Thyroid gland (tissue), 4 donors: ENCODE measurements at regions not wholly inside any gene's neighbourhood (a gene's known extent, or its start where the extent isn't known, plus 50 kb on each side); places are given as distances from the start of the nearest gene placed in this dataset.

ENCODE experiments used
- CTCF ChIP-seq, 6 experiments: fragments of 200-600 bp in 3 of 6; fragments of 450-650 bp in 3 of 6; sonication (generic) in 3 of 6; IDR thresholded peaks; one replicate each; pipeline ENCODE4 v1.5.1; 2016 to 2019; ENCODE audit warnings: antibody characterized with exemption in 6 of 6, mild to moderate bottlenecking in 2 of 6, inconsistent platforms in 1 of 6, moderate library complexity in 1 of 6
- POLR2A ChIP-seq, 2 donors: fragments of 450-650 bp; IDR thresholded peaks; one replicate each; pipeline ENCODE4 v1.6.1; 2017; ENCODE audit warnings: antibody characterized with exemption in 2 of 2, mild to moderate bottlenecking in 2 of 2, moderate library complexity in 1 of 2

GRCh38 chr5:63554191-63554590, 408.1 kb downstream of the HTR1A start:
- TF ChIP-seq CTCF (IDR thresholded peaks at IDR 0.05), result no peak
- TF ChIP-seq POLR2A (IDR thresholded peaks at IDR 0.05), result no peak
